ENCODE measurements at regions not wholly inside any gene's neighbourhood (a gene's known extent, or its start where the extent isn't known, plus 50 kb on each side); places are given as distances from the start of the nearest gene placed in this dataset.

DNA sequence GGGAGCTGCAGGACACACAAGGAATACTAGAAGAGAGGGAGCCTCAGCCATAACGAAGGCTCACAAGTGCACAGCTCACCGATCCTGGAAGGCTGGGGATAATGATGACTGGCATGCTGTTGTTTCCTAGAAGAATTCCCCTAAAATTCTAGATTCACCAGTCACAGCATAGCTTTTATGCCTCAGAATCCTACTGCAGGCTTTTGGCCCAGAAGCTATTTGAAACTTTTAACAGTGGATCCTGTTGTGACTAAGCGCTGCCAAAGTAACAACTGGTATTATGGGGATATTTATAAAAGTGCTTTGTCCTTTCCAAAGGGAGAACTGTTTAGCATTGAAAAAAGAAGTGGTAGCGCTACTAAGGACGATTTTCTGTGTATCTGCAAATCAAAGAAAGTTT is 214.1 kb upstream of the PELI2 start:
- H3K36me3 ChIP-seq, result no peaks in the 10 kb centered on the region
- 73 to 79% methylated on average over 3 to 5 of the region's 5 CpGs for WGBS, 2 donors (ENCODE audit: low coverage in 1 of 2)
- in situ Hi-C loops (cut with MboI; ENCODE audit: low pct_ligation_motif_present in 1 of 4, low pct_unique_long_range_greater_than_20kb in 1 of 4, low sequenced_read_pairs in 3 of 4) (no loop called here), intact Hi-C loops (cut with DNase I; ENCODE audit: low total_unique reads) (no loop called here)
- H3K9me3 ChIP-seq, result no peaks in the 10 kb centered on the region
- no peak overlapping the region for H3K4me3 ChIP-seq
- H3K27me3 ChIP-seq, result no peaks in the 10 kb centered on the region
- no peak for DNase-seq
- no peaks in the 10 kb centered on the region for H3K4me1 ChIP-seq
- TF ChIP-seq POLR2A (IDR thresholded peaks at IDR 0.05) (no peak), EP300 (IDR thresholded peaks at IDR 0.05; ENCODE audit: low read depth) (no peak), POLR2AphosphoS5 (IDR thresholded peaks at IDR 0.05) (no peak)
- TF ChIP-seq, protein P1, sequence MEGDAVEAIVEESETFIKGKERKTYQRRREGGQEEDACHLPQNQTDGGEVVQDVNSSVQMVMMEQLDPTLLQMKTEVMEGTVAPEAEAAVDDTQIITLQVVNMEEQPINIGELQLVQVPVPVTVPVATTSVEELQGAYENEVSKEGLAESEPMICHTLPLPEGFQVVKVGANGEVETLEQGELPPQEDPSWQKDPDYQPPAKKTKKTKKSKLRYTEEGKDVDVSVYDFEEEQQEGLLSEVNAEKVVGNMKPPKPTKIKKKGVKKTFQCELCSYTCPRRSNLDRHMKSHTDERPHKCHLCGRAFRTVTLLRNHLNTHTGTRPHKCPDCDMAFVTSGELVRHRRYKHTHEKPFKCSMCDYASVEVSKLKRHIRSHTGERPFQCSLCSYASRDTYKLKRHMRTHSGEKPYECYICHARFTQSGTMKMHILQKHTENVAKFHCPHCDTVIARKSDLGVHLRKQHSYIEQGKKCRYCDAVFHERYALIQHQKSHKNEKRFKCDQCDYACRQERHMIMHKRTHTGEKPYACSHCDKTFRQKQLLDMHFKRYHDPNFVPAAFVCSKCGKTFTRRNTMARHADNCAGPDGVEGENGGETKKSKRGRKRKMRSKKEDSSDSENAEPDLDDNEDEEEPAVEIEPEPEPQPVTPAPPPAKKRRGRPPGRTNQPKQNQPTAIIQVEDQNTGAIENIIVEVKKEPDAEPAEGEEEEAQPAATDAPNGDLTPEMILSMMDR (IDR thresholded peaks at IDR 0.05), result no peak
- H3K27ac ChIP-seq, result no peak overlapping the region

DNA sequence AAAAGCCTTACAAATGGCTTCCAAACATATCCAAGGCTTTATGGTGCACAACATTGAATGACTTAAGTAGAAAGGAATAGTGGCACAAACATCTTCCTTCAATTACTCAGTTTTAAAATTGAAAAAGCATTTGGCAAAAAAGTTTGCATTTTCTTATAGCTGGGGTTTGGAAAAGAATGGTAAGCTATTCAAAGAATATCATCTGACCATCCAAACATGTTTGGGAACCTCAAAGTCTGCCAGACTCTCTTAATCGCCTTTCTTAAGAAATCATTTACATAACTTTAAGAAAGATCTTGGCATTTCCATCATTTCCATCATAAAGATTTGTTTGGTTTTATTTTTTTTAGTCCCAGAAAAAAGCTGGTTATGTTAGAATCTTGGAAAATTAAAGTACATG is 210.1 kb upstream of the PELI2 start:
- DNase-seq, result no peak
- H3K4me1 ChIP-seq, result no peaks in the 10 kb centered on the region
- no peak overlapping the region for H3K27ac ChIP-seq
- H3K4me3 ChIP-seq, result no peak overlapping the region
- WGBS, 2 donors (ENCODE audit: low coverage in 1 of 2), result 75 to 89% methylated on average over 1 of the region's 1 CpG
- H3K36me3 ChIP-seq, result no peaks in the 10 kb centered on the region
- in situ Hi-C loops (cut with MboI; ENCODE audit: low pct_ligation_motif_present in 1 of 4, low pct_unique_long_range_greater_than_20kb in 1 of 4, low sequenced_read_pairs in 3 of 4) (no loop called here), intact Hi-C loops (cut with DNase I; ENCODE audit: low total_unique reads) (no loop called here)
- TF ChIP-seq POLR2A (IDR thresholded peaks at IDR 0.05) (no peak), EP300 (IDR thresholded peaks at IDR 0.05; ENCODE audit: low read depth) (no peak)
- H3K9me3 ChIP-seq, result no peaks in the 10 kb centered on the region
- H3K27me3 ChIP-seq, result no peaks in the 10 kb centered on the region

DNA sequence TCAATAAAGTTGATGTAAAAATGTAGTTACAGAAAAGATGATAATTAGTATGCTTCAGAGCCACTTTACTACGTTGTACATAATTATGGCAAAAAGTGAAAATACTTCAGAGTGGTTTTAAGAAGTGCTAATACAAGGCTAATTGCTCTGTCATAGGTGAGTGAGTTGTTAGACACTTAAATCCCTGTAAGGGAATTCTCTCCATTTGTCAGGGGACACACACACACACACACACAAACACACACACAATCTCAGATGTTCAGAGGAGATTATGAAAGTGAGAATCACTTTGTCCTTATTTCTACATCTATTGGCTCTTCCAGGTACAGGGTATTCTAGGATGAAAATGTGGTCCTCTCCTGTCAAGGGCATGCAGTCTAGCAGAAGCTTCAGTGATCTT is 208.3 kb upstream of the PELI2 start:
- Histone ChIP-seq H3K36me3 (no peaks in the 10 kb centered on the region), H3K4me1 (no peaks in the 10 kb centered on the region), H3K4me3 (no peak overlapping the region), H3K27me3 (no peaks in the 10 kb centered on the region), H3K9me3 (no peaks in the 10 kb centered on the region), H3K27ac (no peak overlapping the region)
- intact Hi-C loops (cut with DNase I; ENCODE audit: low total_unique reads) (no loop called here), in situ Hi-C loops (cut with MboI; ENCODE audit: low pct_ligation_motif_present in 1 of 4, low pct_unique_long_range_greater_than_20kb in 1 of 4, low sequenced_read_pairs in 3 of 4) (no loop called here)
- DNase-seq, result no peak
- WGBS, 2 donors (ENCODE audit: low coverage in 1 of 2), result 67 to 93% methylated on average over 1 of the region's 1 CpG
- TF ChIP-seq, protein P1 (IDR thresholded peaks at IDR 0.05), result no peak
- TF ChIP-seq POLR2AphosphoS5 (IDR thresholded peaks at IDR 0.05), result no peak
- TF ChIP-seq EP300 (IDR thresholded peaks at IDR 0.05; ENCODE audit: low read depth), result no peak
- TF ChIP-seq POLR2A (IDR thresholded peaks at IDR 0.05), result no peak

DNA sequence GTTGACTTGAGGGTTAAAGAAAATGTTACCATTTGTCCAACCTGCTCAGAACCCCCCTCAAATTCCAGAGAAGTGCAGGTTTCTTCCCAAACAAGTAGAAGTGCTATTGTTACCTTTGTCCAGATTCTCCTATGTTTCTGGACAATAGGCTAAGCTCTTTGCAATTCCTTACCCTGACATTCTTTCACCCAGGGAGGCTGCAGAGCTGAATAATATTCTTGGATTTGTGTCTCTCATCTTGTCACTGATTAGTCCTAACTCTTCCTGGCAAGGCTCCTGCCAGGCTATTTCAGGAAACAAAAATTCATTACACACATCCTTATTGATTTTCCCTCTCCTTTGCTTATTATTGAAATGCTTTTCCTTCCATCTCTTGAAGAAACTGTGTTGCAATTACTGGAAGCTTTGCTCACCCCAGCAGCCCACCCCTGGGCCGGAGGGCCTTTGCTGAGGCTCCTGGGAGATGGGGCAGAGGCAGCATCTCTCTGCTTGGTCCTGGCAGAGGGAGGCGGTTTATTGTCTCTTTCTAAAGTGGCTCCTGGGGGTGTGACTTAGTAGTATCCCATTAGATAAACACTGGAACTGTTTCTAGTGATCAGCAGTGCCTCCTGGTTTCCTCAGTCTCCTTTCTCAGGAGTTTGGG is 207.5 kb upstream of the PELI2 start:
- TF ChIP-seq EP300 (IDR thresholded peaks at IDR 0.05; ENCODE audit: low read depth), result no peak
- TF ChIP-seq POLR2AphosphoS5 (IDR thresholded peaks at IDR 0.05), result no peak
- TF ChIP-seq POLR2A (IDR thresholded peaks at IDR 0.05), result no peak
- TF ChIP-seq, protein P1 (IDR thresholded peaks at IDR 0.05), result no peak
- WGBS, 2 donors (ENCODE audit: low coverage in 1 of 2), result 49 to 50% methylated on average over 1 to 2 of the region's 2 CpGs
- Histone ChIP-seq H3K27ac (no peak overlapping the region), H3K4me1 (no peaks in the 10 kb centered on the region), H3K4me3 (no peak overlapping the region), H3K9me3 (no peaks in the 10 kb centered on the region), H3K27me3 (no peaks in the 10 kb centered on the region), H3K36me3 (no peaks in the 10 kb centered on the region)
- in situ Hi-C loops (cut with MboI; ENCODE audit: low pct_ligation_motif_present in 1 of 4, low pct_unique_long_range_greater_than_20kb in 1 of 4, low sequenced_read_pairs in 3 of 4) (no loop called here), intact Hi-C loops (cut with DNase I; ENCODE audit: low total_unique reads) (no loop called here)
- DNase-seq, result no peak

DNA sequence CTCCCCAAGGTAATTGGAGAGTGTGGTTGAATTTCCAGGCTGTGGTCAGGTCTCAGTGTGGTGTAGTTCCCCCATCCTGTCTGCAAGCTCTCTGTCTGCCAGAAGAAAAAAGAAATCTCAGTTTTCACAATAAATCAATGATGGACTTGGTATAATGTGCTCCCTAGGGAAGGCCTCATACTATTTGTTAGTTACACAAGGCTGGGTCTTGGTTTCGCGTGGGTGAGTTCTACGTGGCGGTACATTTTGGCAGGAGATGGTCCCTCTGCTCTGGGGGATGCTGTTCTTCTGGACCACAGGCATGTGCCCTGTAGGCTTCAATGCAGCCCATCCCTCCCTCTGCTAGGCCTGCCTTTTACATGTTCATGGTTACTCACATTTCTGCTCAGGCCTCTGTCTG is 206.4 kb upstream of the PELI2 start:
- Histone ChIP-seq H3K27ac (no peak overlapping the region), H3K4me3 (no peak overlapping the region), H3K36me3 (no peaks in the 10 kb centered on the region), H3K9me3 (no peaks in the 10 kb centered on the region), H3K27me3 (no peaks in the 10 kb centered on the region), H3K4me1 (no peaks in the 10 kb centered on the region)
- no peak for DNase-seq
- intact Hi-C loops (cut with DNase I; ENCODE audit: low total_unique reads), result no loop called here
- in situ Hi-C loops (cut with MboI; ENCODE audit: low pct_ligation_motif_present in 1 of 4, low pct_unique_long_range_greater_than_20kb in 1 of 4, low sequenced_read_pairs in 3 of 4), result no loop called here
- TF ChIP-seq POLR2A (IDR thresholded peaks at IDR 0.05) (no peak), POLR2AphosphoS5 (IDR thresholded peaks at IDR 0.05) (no peak), EP300 (IDR thresholded peaks at IDR 0.05; ENCODE audit: low read depth) (no peak)
- TF ChIP-seq, protein P1 (IDR thresholded peaks at IDR 0.05), result no peak
- WGBS, 2 donors (ENCODE audit: low coverage in 1 of 2), result 77% methylated on average over 4 of the region's 4 CpGs; no CpG with 5 or more reads in 1 of the 2 donors
